Amniotic epithelial cell (primary cell): ENCODE measurements at regions not wholly inside any gene's neighbourhood (a gene's known extent, or its start where the extent isn't known, plus 50 kb on each side); places are given as distances from the start of the nearest gene placed in this dataset.
"Not testable (repeated sequence)": the region's sequence is repeated elsewhere in the genome, so short reads cannot be mapped to it uniquely, and the experiment has no call there.

Experiments used
- DNase-seq: peaks from one replicate; pipeline ENCODE4 v3.0.0-alpha.2; 2010; ENCODE audit warnings: low read depth

- not testable (repeated sequence) for DNase-seq
These were observed 634.9 kb upstream of the SGO1 start for GRCh38 chr3:20820872-20821271.

- no peak for DNase-seq
These were observed 625.6 kb upstream of the SGO1 start for GRCh38 chr3:20811631-20812030.

DNA sequence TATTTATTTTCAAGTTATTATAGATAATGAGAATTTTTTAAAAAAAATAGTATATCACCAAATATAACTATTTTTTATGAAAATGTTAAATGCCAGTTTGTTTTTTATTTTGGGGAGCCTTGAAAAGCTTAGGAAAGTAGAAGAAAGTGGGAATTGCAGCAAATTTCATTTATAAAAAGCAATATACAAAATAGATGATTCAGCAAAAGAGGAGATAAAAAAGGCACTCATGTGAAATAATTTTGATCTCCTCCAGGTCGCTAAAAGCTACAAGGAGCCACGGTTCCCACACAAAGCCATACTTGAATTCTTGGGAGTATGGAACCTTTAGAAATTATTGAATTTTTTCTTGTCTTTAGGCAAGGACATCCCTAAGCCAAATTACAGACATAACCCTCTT, 625.0 kb upstream of the SGO1 start:
- DNase-seq: no peak

DNA sequence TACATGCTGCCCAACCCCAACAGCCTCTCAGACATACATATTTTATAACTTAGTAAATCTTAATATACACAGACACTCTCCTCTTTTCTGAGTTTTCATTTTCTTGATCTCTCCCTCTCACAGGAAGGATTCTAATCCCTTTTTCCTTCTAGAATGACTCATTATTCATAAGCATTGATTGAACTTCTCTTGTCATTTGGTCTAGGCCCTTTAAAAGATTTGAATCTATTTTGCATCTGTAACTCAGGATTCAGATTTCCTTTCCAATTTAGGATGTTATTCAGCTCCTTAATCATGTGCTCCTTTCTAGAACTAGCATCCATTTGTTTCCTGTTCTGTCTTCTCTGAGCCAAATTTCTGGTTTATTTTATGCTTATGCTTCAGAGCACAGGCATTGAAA, 624.5 kb upstream of the SGO1 start:
- no peak for DNase-seq

DNA sequence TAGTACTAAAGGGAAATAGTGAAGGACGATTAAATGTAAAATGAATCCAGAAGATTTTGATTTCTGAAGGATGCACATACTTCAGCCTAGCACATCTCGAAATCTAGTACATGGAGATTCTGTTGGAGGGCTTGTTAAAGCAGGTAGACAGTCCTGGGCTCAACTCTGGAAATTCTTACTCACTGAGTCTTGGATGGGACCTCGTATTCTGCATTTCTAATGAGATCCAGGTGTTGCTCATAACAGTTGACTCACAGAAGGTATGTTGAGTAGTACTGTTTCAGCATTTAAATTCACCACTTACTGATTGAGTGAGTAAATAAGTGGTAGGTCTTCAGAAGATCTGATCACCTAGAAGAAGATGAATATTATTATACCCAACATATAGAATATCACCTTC, 623.4 kb upstream of the SGO1 start:
- no peak for DNase-seq

DNA sequence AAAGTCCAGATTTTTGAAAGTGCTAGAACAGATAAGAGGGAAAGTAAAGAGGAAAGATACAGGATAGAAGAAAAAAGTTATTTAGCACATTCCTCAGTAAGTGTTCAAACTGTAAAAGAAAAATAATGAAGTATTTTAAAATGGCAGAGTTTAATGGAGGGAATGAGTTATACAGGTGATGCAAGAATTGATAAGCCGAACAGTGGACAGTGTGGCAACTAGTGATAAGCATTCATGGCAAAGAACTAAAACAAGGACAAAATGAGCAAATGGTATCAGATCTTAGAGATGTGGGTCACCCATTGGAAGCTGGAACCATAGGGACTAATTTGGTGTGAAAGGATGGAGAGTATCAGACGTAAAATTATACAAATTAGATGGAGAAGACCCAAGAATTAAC, 622.9 kb upstream of the SGO1 start:
- DNase-seq: no peak

GRCh38 chr3:20798666-20799065, 612.7 kb upstream of the SGO1 start:
- no peak for DNase-seq

- DNase-seq: no peak
These were observed 601.0 kb upstream of the SGO1 start for GRCh38 chr3:20787005-20787404.

DNA sequence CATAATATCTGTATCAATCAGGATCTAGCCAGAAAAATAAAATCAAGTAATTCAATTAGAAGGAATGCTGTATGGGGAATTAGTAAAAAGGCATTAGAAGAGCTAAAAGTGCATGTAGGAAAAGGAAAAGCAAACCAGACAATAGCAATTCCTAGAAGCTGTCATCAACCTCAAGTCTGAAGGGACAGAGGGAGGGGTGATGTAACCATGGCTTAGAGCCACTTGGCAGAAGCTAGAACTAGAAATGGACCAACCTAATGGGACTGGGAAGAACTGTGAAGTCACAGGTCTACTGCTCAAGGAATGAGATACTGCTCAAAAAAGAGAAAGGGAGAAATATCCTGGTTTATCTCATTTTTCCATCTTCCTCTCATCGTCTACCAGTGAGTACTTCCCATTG, 590.7 kb upstream of the SGO1 start:
- no peak for DNase-seq

DNA sequence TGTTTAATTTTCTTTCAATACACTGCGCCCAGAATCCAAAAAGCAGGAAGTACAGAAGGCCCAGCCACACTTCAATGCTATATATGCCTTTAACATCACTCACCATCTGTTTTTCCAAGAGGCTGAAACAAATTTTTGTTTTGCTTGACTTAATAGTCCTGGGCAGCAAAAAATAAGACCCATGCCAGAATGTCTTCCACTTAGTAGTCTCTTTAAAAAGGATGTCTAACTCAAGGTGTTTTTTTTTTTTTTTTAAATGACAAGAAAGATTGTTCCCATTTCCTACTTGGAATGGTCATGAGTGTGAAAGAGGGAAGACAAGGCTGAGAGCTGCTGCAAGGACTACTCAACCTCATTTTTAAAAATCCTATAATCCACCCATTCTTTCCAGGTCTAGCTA, 590.3 kb upstream of the SGO1 start:
- no peak for DNase-seq

DNA sequence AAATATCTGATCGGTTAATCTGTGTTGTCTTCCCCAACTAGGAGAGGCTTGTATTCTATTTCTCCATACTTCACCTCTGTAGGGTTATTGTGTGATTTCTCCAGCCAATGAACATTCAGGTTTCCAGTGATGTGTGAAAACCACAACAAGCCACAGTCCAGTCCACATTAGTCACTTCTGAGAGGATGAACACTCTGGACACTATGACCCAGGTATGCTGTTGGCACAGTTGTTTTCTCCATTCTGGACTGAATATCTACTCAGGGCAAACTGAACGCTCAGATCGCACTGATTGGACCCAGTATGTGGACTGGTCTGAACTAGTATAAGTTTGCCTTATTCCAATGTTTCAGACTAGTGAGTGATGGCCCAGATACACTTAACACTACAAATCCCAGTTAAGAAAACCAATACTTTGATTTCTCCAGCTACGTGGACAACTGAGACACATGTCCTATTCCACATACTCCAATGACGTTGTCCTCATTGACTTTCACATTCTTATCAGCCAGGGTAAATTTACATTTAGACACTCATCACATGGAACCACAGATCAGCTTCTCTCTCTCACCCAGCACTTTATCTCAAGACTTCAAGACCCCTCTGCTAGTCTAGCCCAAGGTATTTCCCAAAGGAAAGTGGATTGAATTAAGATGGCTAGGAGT, 587.4 kb upstream of the SGO1 start:
- no peak for DNase-seq

GRCh38 chr3:20772869-20773268, 586.9 kb upstream of the SGO1 start:
- DNase-seq: no peak

DNA sequence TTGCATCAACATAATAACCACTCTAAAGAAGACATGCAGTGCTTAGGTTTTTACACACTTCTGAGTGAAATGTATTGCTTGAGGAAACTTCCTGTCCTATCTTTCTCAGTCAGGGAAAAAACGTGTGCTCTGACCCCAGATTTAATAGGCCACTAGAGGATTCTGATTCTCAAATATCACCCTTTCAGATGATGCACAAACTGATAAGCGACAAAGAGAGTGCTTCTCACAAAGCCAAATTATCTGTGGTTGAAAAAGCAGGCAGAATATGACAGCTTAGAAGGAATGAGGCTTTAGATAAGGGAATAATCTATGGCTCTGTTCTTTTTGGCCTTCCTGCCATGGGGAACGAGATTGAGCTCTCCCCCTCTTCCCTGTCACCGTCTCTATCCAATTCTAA, 583.4 kb upstream of the SGO1 start:
- no peak for DNase-seq

- no peak for DNase-seq
These were observed 575.0 kb upstream of the SGO1 start for GRCh38 chr3:20760981-20761380.

- DNase-seq: no peak
These were observed 566.4 kb upstream of the SGO1 start for GRCh38 chr3:20752416-20752815.

DNA sequence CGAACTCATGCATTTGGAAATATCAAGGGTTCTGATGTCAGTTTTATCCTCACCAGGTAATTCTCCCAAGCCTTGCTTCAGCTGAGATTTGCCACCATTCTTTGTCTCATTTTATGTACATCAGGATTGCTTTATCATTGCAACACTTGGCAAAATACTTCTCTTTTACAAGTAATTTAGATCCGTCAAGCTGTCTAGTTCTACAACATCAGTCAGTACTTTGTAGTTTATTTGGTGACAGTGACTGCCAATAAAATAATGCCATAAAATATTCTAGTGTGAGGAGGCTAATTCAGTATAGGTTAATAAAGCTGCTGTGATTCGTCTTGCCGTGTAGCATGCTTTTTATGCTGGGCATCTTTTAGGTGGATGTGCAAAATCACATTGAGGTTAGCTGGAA, 565.3 kb upstream of the SGO1 start:
- no peak for DNase-seq

DNA sequence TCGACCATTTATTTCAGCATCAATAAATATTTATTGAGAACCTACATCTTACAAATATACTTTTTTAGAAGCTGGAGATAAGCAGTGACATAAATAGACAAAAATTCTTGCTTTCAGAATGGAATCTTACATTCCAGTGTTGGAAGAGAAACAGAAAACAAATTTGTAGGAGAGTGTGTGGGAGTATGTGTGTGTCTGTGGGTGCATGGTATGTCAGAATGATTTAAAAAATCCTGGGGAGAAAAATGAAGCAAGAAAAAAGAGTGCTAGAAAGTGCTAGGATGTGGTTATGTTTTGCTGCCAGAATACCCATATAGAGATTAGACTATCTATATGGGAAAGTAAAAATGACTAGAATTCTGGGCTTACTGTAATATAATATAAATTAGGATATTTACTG, 561.7 kb upstream of the SGO1 start:
- DNase-seq: peak; percentile 88

GRCh38 chr3:20743553-20744321, 557.7 kb upstream of the SGO1 start:
- no peak for DNase-seq

DNA sequence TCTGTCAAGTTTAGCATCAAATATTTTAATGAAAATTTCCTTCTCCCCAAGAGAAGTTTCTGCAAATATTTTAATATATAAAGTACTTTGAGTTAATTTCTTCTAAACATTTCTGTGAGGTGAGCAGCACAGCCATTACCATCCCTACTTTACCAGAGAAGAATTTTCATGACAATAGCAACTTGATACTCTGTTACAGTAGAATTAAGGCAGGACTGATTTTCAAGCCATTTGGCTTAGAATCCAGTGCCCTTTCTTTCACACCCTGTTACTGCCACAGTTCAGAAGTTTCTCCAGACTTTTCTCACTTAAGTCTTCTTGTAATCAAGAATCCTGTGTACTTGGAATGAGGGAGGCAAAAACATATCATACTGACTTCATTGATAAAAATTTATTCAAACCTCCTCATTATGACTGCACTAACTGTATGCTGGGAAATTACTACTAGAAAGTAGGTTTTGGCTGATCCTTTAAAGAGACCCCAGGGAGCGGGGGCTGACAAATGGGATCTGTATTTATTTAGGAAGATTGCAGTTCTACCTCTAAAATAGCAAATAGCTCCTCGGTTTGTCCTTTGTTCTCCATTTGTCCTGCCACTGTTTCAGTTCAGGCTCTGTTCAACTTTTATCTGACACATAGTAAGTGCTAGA, 557.0 kb upstream of the SGO1 start:
- DNase-seq: no peak

DNA sequence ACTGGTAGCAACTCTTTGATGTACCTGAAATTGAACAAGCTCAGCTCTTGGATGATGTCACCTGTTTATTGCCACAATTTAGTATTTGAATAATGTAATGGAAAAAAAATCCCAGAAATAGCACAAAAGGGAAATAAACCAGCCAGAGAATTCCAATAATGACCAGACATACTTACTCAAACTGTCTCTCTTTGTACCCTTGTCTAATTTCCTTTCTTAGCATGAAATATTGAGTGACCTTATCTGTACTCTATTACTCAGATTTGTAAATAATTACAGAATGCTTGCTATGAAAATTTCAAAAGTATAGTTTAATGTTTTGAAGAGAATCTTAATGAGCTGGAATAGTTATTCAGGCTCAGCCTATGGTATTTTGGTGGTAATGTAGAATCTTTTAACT, 555.4 kb upstream of the SGO1 start:
- DNase-seq: peak; percentile 10

- peak; percentile 20 for DNase-seq
These were observed 553.8 kb upstream of the SGO1 start for GRCh38 chr3:20739814-20740213.

- no peak for DNase-seq
These were observed 550.4 kb upstream of the SGO1 start for GRCh38 chr3:20736287-20736852.

- no peak for DNase-seq
These were observed 543.2 kb upstream of the SGO1 start for GRCh38 chr3:20729185-20729584.
